GM11168 (cell line): ENCODE measurements at regions not wholly inside any gene's neighbourhood (a gene's known extent, or its start where the extent isn't known, plus 50 kb on each side); places are given as distances from the start of the nearest gene placed in this dataset.

Experiments used
- in situ Hi-C: fragments of 300-500 bp; cut with MboI; formaldehyde crosslinking; loops from one replicate; pipeline ENCODE4 v1.12.0; 2022; ENCODE audit warnings: low sequenced_read_pairs; ENCODE audit not compliant: unreplicated experiment

DNA sequence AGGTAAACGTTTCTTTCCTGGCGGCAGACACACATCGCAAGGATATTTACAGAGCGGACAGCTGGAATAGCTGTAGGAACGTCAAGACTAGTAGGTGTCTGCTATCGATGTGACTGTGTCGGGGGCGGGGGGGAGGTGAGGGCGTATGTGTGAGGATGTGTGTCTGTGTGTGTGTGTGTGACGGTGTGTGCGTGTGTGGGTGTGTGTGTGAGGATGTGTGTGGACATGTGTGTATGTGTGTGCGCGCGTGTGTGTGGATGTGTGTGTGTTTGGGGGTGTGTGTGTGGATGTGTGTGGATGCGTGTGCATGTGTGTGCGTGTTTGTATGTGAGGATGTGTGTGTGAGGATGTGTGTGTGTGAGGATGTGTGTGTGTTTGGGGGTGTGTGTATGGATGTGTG is 55.4 kb downstream of the PNMA6F start:
- in situ Hi-C loops, result loop anchor here (25.0 kb wide), 1 partner anchor 104 kb away; no protein-coding TSS in a partner anchor

DNA sequence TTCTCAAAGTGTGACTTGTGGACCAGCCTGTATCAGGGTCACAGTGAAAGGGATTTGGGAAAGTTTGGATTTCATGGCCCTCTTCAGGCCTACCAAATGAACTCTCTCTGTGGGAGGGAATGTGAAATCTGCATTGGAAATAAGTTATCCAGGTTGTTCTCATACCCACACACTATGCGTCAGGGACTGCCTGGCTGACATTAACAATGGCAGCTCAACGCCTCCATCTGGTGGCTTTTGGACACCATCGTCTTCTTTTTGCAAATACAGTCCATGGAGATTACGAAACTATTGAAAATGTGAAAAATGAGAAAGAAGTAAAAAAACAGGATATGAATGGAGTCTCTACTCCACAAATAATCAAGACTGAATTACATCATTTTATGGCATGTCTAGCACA is 61.1 kb downstream of the PNMA6F start:
- in situ Hi-C loops, result loop anchor here (25.0 kb wide), 1 partner anchor 98 kb away; no protein-coding TSS in a partner anchor

DNA sequence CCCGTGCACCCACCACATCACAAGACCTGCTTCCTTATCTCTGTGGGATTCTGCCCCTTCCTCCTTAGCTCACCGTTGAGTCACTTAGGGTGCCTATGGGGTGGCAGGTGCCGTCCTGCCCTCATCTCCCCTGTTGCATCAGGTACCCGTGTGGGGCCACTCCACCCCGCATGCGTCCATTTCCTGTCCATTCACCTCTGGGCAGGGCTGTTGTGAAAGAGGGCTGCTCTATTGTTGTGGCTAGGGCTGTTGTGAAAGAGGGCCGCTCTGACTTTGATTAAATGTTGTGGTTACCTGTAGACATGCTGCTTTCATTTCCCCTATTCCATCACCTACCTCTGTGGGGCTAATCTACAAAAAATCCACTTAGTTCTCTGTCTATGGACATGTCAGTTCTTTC is 68.3 kb downstream of the PNMA6F start:
- in situ Hi-C loops, result loop anchor here (25.0 kb wide), 1 partner anchor 91 kb away; no protein-coding TSS in a partner anchor

DNA sequence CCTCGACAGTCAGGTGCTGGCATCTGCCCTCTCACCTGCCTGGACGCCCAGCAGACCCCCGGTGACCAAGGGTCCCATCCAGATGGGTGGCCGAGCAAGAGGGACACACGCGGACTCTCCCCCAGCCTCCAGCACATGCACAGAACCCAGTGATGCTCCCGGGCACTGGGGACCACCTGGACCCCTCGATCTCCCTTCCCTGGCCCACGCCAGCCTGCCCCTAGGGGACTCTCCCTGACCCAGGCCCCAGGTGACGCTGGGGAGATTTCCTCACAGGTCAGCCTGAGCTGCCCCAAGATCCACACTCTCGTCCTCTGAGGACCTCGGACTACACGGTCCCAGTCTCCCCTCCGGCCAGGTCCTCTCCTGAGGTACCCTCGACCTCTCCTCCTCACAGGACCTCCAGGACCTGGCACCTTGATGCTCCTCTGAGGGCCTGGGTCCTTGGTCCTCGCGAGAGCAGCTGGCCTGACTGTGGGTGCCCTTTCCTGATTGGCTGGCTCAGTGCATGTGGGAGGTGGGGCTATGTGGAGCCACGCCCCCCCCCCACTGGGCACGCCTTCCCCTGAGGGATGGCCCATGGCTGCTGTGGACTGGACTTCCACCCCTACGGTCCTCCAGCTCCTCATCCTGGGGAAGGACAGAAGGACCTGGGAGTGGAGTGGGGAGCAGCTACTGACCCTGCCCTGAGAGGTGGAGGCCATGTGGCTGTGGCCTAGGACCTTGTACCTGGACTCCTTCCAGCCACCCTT is 69.0 kb downstream of the PNMA6F start:
- in situ Hi-C loops, result loop anchor here (25.0 kb wide), 1 partner anchor 90 kb away; no protein-coding TSS in a partner anchor

DNA sequence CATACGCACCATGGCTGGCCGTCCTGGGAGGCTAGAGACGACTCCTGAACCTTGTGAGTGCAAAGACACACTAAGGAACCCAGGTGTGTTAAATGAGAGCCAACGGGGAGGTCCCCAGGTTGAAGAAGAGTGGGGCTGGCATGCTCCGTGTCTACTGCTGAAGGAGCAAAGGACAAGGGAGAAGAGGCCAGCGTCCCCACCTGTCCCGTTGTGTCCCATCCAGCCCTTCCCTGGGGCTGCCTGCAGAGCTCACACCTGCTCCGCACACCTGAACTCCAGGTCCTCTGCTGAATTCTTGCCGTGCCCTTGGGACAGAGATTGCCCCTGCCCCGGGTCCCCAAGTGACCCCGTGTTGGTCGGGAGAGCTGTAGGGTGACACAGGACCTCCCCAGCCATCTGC is 69.6 kb downstream of the PNMA6F start:
- in situ Hi-C loops, result loop anchor here (25.0 kb wide), 1 partner anchor 90 kb away; no protein-coding TSS in a partner anchor

DNA sequence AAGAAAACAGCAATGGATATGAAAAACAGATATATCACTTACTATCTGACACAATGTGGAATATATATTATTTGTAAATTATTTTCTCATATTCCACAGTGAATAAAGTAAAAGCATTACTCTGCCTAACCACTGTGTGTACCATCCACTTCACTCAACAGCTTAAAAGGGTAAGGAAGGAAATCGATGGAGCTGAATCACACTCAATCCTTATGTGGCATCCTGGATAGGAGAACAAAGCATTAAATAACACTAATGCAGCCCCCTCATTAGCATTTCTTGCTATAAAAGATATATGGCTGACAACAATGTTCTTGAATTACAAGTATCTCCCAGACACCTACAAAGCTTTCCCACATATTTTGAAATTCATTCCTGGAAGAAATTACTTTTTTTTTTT is 70.8 kb downstream of the PNMA6F start:
- in situ Hi-C loops, result loop anchor here (25.0 kb wide), 1 partner anchor 88 kb away; no protein-coding TSS in a partner anchor

DNA sequence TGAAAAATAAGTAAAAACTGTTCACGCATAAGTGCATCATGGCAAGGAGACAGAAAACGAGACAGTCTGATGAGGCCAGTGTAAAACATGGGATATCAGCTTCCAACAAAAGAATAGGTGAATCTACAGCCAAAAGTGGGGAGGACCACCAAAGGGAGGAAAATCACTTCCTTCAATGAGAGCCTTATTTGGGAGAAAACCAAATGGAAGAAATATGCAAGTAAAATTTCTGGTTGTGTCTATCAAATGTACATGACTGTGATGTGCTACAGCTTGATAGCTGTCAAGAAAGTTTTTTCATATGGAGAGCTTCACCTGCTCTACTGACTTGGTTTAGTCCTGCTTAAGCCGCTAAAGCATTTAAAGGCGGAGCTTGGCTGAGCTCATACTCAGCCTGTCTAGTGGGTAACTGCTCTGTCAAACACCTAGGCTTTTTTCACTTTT is 66.2 kb downstream of the MAGEA1 start:
- in situ Hi-C loops, result no loop called here

DNA sequence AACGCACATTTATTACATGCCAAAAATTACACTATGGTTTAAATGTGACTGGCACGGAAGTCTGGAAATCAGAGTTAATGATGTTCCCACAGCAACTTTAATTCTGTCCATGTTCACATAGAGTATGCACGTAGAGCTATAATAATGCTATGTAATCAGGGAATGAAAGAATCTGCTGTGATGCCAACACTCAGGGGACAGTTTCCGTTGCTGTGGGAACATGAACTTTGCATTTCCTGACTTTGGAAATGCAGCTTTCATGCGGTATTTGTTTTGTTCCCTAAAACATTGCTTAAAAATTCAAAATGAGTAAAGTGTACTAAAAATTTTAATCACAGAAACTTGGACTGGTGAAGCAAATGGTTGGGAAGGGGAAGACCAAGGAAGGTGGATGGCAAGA is 65.7 kb downstream of the MAGEA1 start:
- in situ Hi-C loops, result no loop called here

DNA sequence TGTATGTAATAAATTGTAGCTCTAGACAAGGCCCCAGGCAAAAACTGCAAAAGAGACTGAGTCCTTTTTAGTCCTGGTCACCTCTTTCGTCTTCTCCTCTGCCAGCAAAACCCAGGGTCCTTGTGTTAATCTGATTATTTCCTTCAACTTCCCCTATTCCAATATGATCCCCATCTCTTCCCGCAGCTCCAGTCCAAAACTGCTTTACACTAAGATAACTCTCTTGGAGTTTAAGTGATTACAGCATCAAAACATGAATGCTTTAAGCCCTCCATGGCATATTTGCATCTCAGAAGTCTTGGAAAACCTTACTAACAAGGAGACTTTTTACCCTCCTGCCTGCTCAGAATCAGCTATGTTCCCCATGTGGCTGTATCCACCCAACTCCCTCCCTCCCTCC is 59.3 kb downstream of the MAGEA1 start:
- in situ Hi-C loops, result no loop called here
